Ramos (cell line): ENCODE measurements at regions not wholly inside any gene's neighbourhood (a gene's known extent, or its start where the extent isn't known, plus 50 kb on each side); places are given as distances from the start of the nearest gene placed in this dataset.
"Not testable (repeated sequence)": the region's sequence is repeated elsewhere in the genome, so short reads cannot be mapped to it uniquely, and the experiment has no call there.

Experiments used
- in situ Hi-C: fragments of 300-500 bp; cut with MboI; formaldehyde crosslinking; loops from one replicate; pipeline ENCODE4 v1.14.3; 2022; ENCODE audit warnings: low sequenced_read_pairs; ENCODE audit not compliant: unreplicated experiment

- in situ Hi-C loops, result no loop called here
Observed at GRCh38 chr3:56962922-56963321, 97.5 kb upstream of the SPATA12 start.

GRCh38 chr3:56962206-56962605, 98.3 kb upstream of the SPATA12 start:
- in situ Hi-C loops, result no loop called here

- in situ Hi-C loops, result no loop called here
Observed at GRCh38 chr3:56960234-56960917, 100.1 kb upstream of the SPATA12 start.

GRCh38 chr3:56958879-56959278, 101.6 kb upstream of the SPATA12 start:
- in situ Hi-C loops, result no loop called here

- in situ Hi-C loops, result no loop called here
Observed at GRCh38 chr3:56957522-56957921, 102.9 kb upstream of the SPATA12 start.

GRCh38 chr3:56956906-56957305, 103.6 kb upstream of the SPATA12 start:
- in situ Hi-C loops, result no loop called here

- in situ Hi-C loops, result no loop called here
Observed at GRCh38 chr3:56955492-56956111, 104.9 kb upstream of the SPATA12 start.

- in situ Hi-C loops, result no loop called here
Observed at GRCh38 chr3:56954125-56954524, 106.3 kb upstream of the SPATA12 start.

- in situ Hi-C loops, result no loop called here
Observed at GRCh38 chr3:56952846-56953245, 107.6 kb upstream of the SPATA12 start.

- in situ Hi-C loops, result no loop called here
Observed at GRCh38 chr3:56952061-56952460, 108.4 kb upstream of the SPATA12 start.

- in situ Hi-C loops, result no loop called here
Observed at GRCh38 chr3:56951366-56951765, 109.1 kb upstream of the SPATA12 start.

GRCh38 chr3:56945378-56945777, 115.1 kb upstream of the SPATA12 start:
- in situ Hi-C loops, result not testable (repeated sequence)

GRCh38 chr3:56942523-56942922, 117.9 kb upstream of the SPATA12 start:
- in situ Hi-C loops, result no loop called here

- in situ Hi-C loops, result no loop called here
Observed at GRCh38 chr3:56940976-56941375, 119.5 kb upstream of the SPATA12 start.

GRCh38 chr3:56940321-56940720, 120.1 kb upstream of the SPATA12 start:
- in situ Hi-C loops, result no loop called here

- in situ Hi-C loops, result no loop called here
Observed at GRCh38 chr3:56939834-56940233, 120.6 kb upstream of the SPATA12 start.

- in situ Hi-C loops, result no loop called here
Observed at GRCh38 chr3:56938530-56938929, 121.9 kb upstream of the SPATA12 start.

GRCh38 chr3:56937580-56937979, 122.9 kb upstream of the SPATA12 start:
- in situ Hi-C loops, result no loop called here

- in situ Hi-C loops, result no loop called here
Observed at GRCh38 chr3:56935811-56936210, 124.7 kb upstream of the SPATA12 start.

- in situ Hi-C loops, result not testable (repeated sequence)
Observed at GRCh38 chr3:56934481-56934880, 126.0 kb upstream of the SPATA12 start.

GRCh38 chr3:56933803-56934202, 126.7 kb upstream of the SPATA12 start:
- in situ Hi-C loops, result no loop called here

GRCh38 chr3:56932866-56933265, 127.6 kb upstream of the SPATA12 start:
- in situ Hi-C loops, result no loop called here
